ENCODE measurements at regions not wholly inside any gene's neighbourhood (a gene's known extent, or its start where the extent isn't known, plus 50 kb on each side); places are given as distances from the start of the nearest gene placed in this dataset.

GRCh38 chrX:5399403-5399802 lies 829.3 kb downstream of the NLGN4X start:
- Histone ChIP-seq H2AFZ (ENCODE audit: low read depth, low read length) (no peak overlapping the region), H4K20me1 (replicated peaks; ENCODE audit: control insufficient read depth, extremely low read depth, insufficient read depth, low read length) (no peaks in the 10 kb centered on the region), H3K36me3 (ENCODE audit: control insufficient read depth in 2 of 2, extremely low read depth in 1 of 2, insufficient read depth in 2 of 2, low read length in 2 of 2) (no peaks in the 10 kb centered on the region), H3K27ac (ENCODE audit: insufficient read depth, low read depth, low read length) (no peak overlapping the region), H3K79me2 (ENCODE audit: control insufficient read depth, insufficient read depth, low read length) (no peaks in the 10 kb centered on the region), H3K4me2 (ENCODE audit: insufficient read depth, low read length) (no peak overlapping the region), H3K9me1 (replicated peaks; ENCODE audit: control insufficient read depth, extremely low read depth, insufficient read depth, low read length) (no peaks in the 10 kb centered on the region), H3K9me3 (replicated peaks; ENCODE audit: control insufficient read depth, insufficient read depth, low read length) (no peaks in the 10 kb centered on the region), H3K4me1 (ENCODE audit: control insufficient read depth, extremely low read depth, insufficient read depth, low read length) (no peaks in the 10 kb centered on the region), H3K9ac (replicated peaks; ENCODE audit: extremely low read depth, insufficient read depth, low read length) (no peak overlapping the region), H3K27me3 (ENCODE audit: control insufficient read depth in 2 of 2, insufficient read depth in 2 of 2, low read length in 2 of 2) (no peaks in the 10 kb centered on the region), H3K4me3 (replicated peaks in 1 of 3; ENCODE audit: insufficient read depth in 1 of 3, low read depth in 1 of 3, low read length in 3 of 3) (no peak overlapping the region)
- ChIA-PET POLR2A (no interaction called here), CTCF (no interaction called here)
- TF ChIP-seq POLR2AphosphoS5 (IDR thresholded peaks at IDR 0.05; ENCODE audit: insufficient read depth, low read depth, low read length) (no peak), POLR2A (IDR thresholded peaks at IDR 0.05; ENCODE audit: low read depth, low read length) (no peak), FOS (IDR thresholded peaks at IDR 0.05; ENCODE audit: borderline replicate concordance, insufficient read depth, low read length) (no peak), JUN (IDR thresholded peaks at IDR 0.05; ENCODE audit: borderline replicate concordance, insufficient read depth, insufficient read length, low read depth) (no peak), MYC (IDR thresholded peaks at IDR 0.05; ENCODE audit: low read depth, low read length) (no peak), EZH2 (IDR thresholded peaks at IDR 0.05; ENCODE audit: borderline replicate concordance, low read depth, low read length, severe bottlenecking) (no peak), CTCF (IDR thresholded peaks at IDR 0.05; ENCODE audit: extremely low read depth in 1 of 2, insufficient read depth in 1 of 2, low read depth in 1 of 2, low read length in 2 of 2) (no peak), GATA2 (IDR thresholded peaks at IDR 0.05; ENCODE audit: insufficient read depth, insufficient read length, low read depth, low read length) (no peak), MAX (IDR thresholded peaks at IDR 0.05; ENCODE audit: insufficient read depth, insufficient read length) (no peak)
- intact Hi-C loops (cut with micrococcal nuclease) (no loop called here), dilution Hi-C loops (cut with MboI; ENCODE audit: extremely low pct_ligation_motif_present, low sequenced_read_pairs) (no loop called here)
- DNase-seq (ENCODE audit: low read depth, low spot score): no peak
- no peak for FAIRE-seq
- no TSS peak for BruUV-seq (replicated peaks)
